Testis (tissue), 2 donors: ENCODE measurements at regions not wholly inside any gene's neighbourhood (a gene's known extent, or its start where the extent isn't known, plus 50 kb on each side); places are given as distances from the start of the nearest gene placed in this dataset.

Experiments
- DNase-seq: peaks from one replicate; pipeline ENCODE4 v3.0.0-alpha.2; 2019
- H3K27ac ChIP-seq, 2 donors: fragments of 200-600 bp; sonication (generic); one replicate each; pipeline ENCODE4 v1.5.1; 2019
- H3K27me3 ChIP-seq: fragments of 200-600 bp; sonication (generic); one replicate; pipeline ENCODE4 v1.5.1; 2019
- H3K36me3 ChIP-seq: fragments of 200-600 bp; sonication (generic); one replicate; pipeline ENCODE4 v1.5.1; 2017; ENCODE audit warnings: low read depth; ENCODE audit errors: missing control alignments
- H3K4me1 ChIP-seq: fragments of 200-600 bp; sonication (generic); one replicate; pipeline ENCODE4 v1.5.1; 2019
- H3K4me3 ChIP-seq, 2 donors: fragments of 200-600 bp; sonication (generic); one replicate each; pipeline ENCODE4 v1.5.1; 2017 to 2019
- H3K9me3 ChIP-seq: fragments of 200-600 bp; sonication (generic); one replicate; pipeline ENCODE4 v1.5.1; 2017
- CTCF ChIP-seq, 3 experiments: fragments of 450-650 bp in 2 of 3; fragments of 200-600 bp in 1 of 3; sonication (generic) in 1 of 3; IDR thresholded peaks; one replicate each; pipeline ENCODE4 v1.5.1; 2016 to 2019; ENCODE audit warnings: antibody characterized with exemption in 3 of 3, mild to moderate bottlenecking in 2 of 3, moderate library complexity in 1 of 3
- POLR2A ChIP-seq: fragments of 450-650 bp; IDR thresholded peaks from one replicate; pipeline ENCODE4 v1.6.1; 2017; ENCODE audit warnings: antibody characterized with exemption, mild to moderate bottlenecking, moderate library complexity
- WGBS, 2 donors: methylation state at CpG; one replicate each; pipeline ENCODE4 v1.1.5; 2018; 5-methylcytosine and 5-hydroxymethylcytosine counted together
- intact Hi-C: fragments of 100-400 bp; cut with DNase I; formaldehyde crosslinking; loops from one replicate; pipeline ENCODE4 v1.15.1; 2023; ENCODE audit warnings: low total_unique reads

GRCh38 chr15:62218841-62219240, 53.8 kb upstream of the C2CD4B start:
- 94 to 97% methylated on average over 12 to 15 of the region's 15 CpGs for WGBS, 2 donors

GRCh38 chr15:62219799-62220198, 54.7 kb upstream of the C2CD4B start:
- DNase-seq: no peak
- intact Hi-C loops: no loop called here

More at GRCh38 chr15:62218841-62219240, 53.8 kb upstream of the C2CD4B start:
- Histone ChIP-seq H3K4me3 (no peak overlapping the region), H3K36me3 (no peaks in the 10 kb centered on the region), H3K4me1 (no peaks in the 10 kb centered on the region), H3K9me3 (no peaks in the 10 kb centered on the region), H3K27me3 (no peaks in the 10 kb centered on the region), H3K27ac (no peak overlapping the region)
- no peak for DNase-seq
- TF ChIP-seq POLR2A (no peak), CTCF (IDR thresholded peaks at IDR 0.05) (no peak)
- intact Hi-C loops: no loop called here

GRCh38 chr15:62223020-62223419, 57.9 kb upstream of the C2CD4B start:
- DNase-seq: no peak
- Histone ChIP-seq H3K27ac (peak overlapping the region in 1 of 2 donors; percentile 79), H3K36me3 (no peaks in the 10 kb centered on the region), H3K27me3 (no peaks in the 10 kb centered on the region), H3K9me3 (no peaks in the 10 kb centered on the region), H3K4me1 (no peaks in the 10 kb centered on the region), H3K4me3 (no peak overlapping the region)
- WGBS, 2 donors: 45 to 64% methylated on average over 2 of the region's 2 CpGs
- no peak for TF ChIP-seq CTCF (IDR thresholded peaks at IDR 0.05)
- TF ChIP-seq POLR2A: no peak
- intact Hi-C loops: no loop called here

More at GRCh38 chr15:62219799-62220198, 54.7 kb upstream of the C2CD4B start:
- Histone ChIP-seq H3K4me1 (no peaks in the 10 kb centered on the region), H3K4me3 (no peak overlapping the region), H3K9me3 (no peaks in the 10 kb centered on the region), H3K27me3 (no peaks in the 10 kb centered on the region), H3K36me3 (no peaks in the 10 kb centered on the region), H3K27ac (no peak overlapping the region)
- 87 to 88% methylated on average over 5 of the region's 5 CpGs for WGBS, 2 donors
- no peak for TF ChIP-seq POLR2A
- TF ChIP-seq CTCF (IDR thresholded peaks at IDR 0.05): no peak

GRCh38 chr15:62228604-62229003, 63.5 kb upstream of the C2CD4B start:
- no peak for DNase-seq
- H3K36me3 ChIP-seq: no peaks in the 10 kb centered on the region
- intact Hi-C loops: no loop called here
- no peak for TF ChIP-seq CTCF (IDR thresholded peaks at IDR 0.05)
- no peak for TF ChIP-seq POLR2A
- no peaks in the 10 kb centered on the region for H3K27me3 ChIP-seq
- H3K4me3 ChIP-seq: no peak overlapping the region
- no peaks in the 10 kb centered on the region for H3K9me3 ChIP-seq
- 90 to 96% methylated on average over 1 of the region's 1 CpG for WGBS, 2 donors
- no peak overlapping the region for H3K27ac ChIP-seq
- H3K4me1 ChIP-seq: no peaks in the 10 kb centered on the region

GRCh38 chr15:62231856-62232255, 66.8 kb upstream of the C2CD4B start:
- 62 to 71% methylated on average over 3 of the region's 3 CpGs for WGBS, 2 donors
- no peak for DNase-seq
- H3K4me3 ChIP-seq: no peak overlapping the region
- no peaks in the 10 kb centered on the region for H3K36me3 ChIP-seq
- no peaks in the 10 kb centered on the region for H3K27me3 ChIP-seq
- H3K9me3 ChIP-seq: no peaks in the 10 kb centered on the region
- TF ChIP-seq POLR2A: no peak
- intact Hi-C loops: no loop called here
- no peaks in the 10 kb centered on the region for H3K4me1 ChIP-seq
- H3K27ac ChIP-seq: no peak overlapping the region
